HEK293 (cell line): ENCODE measurements at regions not wholly inside any gene's neighbourhood (a gene's known extent, or its start where the extent isn't known, plus 50 kb on each side); places are given as distances from the start of the nearest gene placed in this dataset.

Experiments used
- CTCF ChIA-PET: fragments of 350-600 bp; formaldehyde crosslinking; extraction: SDS; loops from one replicate; lab custom pipeline; 2021; ENCODE audit warnings: antibody characterized with exemption; lab: Yijun Ruan, JAX
- POLR2A ChIA-PET: fragments of 300-600 bp; formaldehyde crosslinking; extraction: SDS; loops from one replicate; lab custom pipeline; 2020; ENCODE audit warnings: antibody characterized with exemption, inconsistent platforms; lab: Yijun Ruan, JAX
- H3K27ac ChIP-seq: fragments of 200-500 bp; sonication (Bioruptor generic); 2 replicates; pipeline ENCODE4 v1.5.1; 2014; ENCODE audit warnings: low read depth, low read length, control low read depth, inconsistent platforms; ENCODE audit errors: extremely low read depth
- H3K36me3 ChIP-seq, 2 experiments: fragments of 200-500 bp in 1 of 2; sonication (Bioruptor generic) in 1 of 2; 1 replicate in 1 of 2; 2 replicates in 1 of 2; pipeline ENCODE4 v1.5.1; 2014 to 2017; ENCODE audit warnings: inconsistent platforms in 2 of 2, low read length in 2 of 2; ENCODE audit not compliant: control insufficient read depth in 2 of 2, insufficient read depth in 1 of 2
- H3K4me1 ChIP-seq: fragments of 200-500 bp; sonication (Bioruptor generic); 2 replicates; pipeline ENCODE4 v1.5.1; 2014; ENCODE audit warnings: mild to moderate bottlenecking, low read length, inconsistent platforms; ENCODE audit not compliant: control insufficient read depth, insufficient read depth
- H3K4me3 ChIP-seq: 2 replicates; pipeline ENCODE4 v1.5.1; 2011; ENCODE audit warnings: low read depth, mild to moderate bottlenecking, control low read depth, low read length, moderate library complexity
- H3K9me3 ChIP-seq: fragments of 200-500 bp; sonication (Bioruptor generic); 2 replicates; pipeline ENCODE4 v1.5.1; 2014; ENCODE audit warnings: low read depth, low read length, inconsistent platforms; ENCODE audit not compliant: control insufficient read depth, insufficient read depth
- GFI1B ChIP-seq: fragments of 450-650 bp; formaldehyde crosslinking; IDR thresholded peaks from 2 replicates; pipeline ENCODE4 v1.5.1; 2016; ENCODE audit warnings: missing biosample characterization, missing genetic modification characterization
- MZF1 ChIP-seq: fragments of 450-650 bp; formaldehyde crosslinking; IDR thresholded peaks from 2 replicates; pipeline ENCODE4 v1.5.1; 2017; ENCODE audit warnings: missing biosample characterization, missing genetic modification characterization, borderline replicate concordance
- OSR2 ChIP-seq: fragments of 450-650 bp; formaldehyde crosslinking; IDR thresholded peaks from 2 replicates; pipeline ENCODE4 v1.5.1; 2016; ENCODE audit warnings: missing biosample characterization, missing genetic modification characterization
- PATZ1 ChIP-seq: fragments of 450-650 bp; formaldehyde crosslinking; IDR thresholded peaks from 2 replicates; pipeline ENCODE4 v1.5.1; 2016; ENCODE audit warnings: missing biosample characterization, missing genetic modification characterization
- PBX3 ChIP-seq: sonication (generic); formaldehyde crosslinking; IDR thresholded peaks from 2 replicates; pipeline ENCODE4 v1.8.1; 2022; ENCODE audit warnings: mild to moderate bottlenecking, moderate library complexity, missing genetic modification reagents
- SP7 ChIP-seq: fragments of 450-650 bp; formaldehyde crosslinking; IDR thresholded peaks from 2 replicates; pipeline ENCODE4 v1.5.1; 2016; ENCODE audit warnings: missing biosample characterization, missing genetic modification characterization
- TCF7L2 ChIP-seq: IDR thresholded peaks from 2 replicates; pipeline ENCODE4 v1.6.1; 2011; ENCODE audit warnings: low read depth, mild to moderate bottlenecking, inconsistent platforms, low read length, moderate library complexity, borderline replicate concordance
- ZBTB11 ChIP-seq: fragments of 450-650 bp; formaldehyde crosslinking; conservative IDR thresholded peaks from 2 replicates; pipeline ENCODE4 v1.5.1; 2016; ENCODE audit warnings: low read depth, missing biosample characterization, missing genetic modification characterization
- ZBTB48 ChIP-seq: fragments of 450-650 bp; formaldehyde crosslinking; IDR thresholded peaks from 2 replicates; pipeline ENCODE4 v1.5.1; 2016; ENCODE audit warnings: missing biosample characterization, missing genetic modification characterization
- ZBTB6 ChIP-seq: fragments of 450-650 bp; formaldehyde crosslinking; IDR thresholded peaks from 2 replicates; pipeline ENCODE4 v1.5.1; 2017; ENCODE audit warnings: missing biosample characterization, missing genetic modification characterization
- ZBTB8A ChIP-seq: fragments of 450-650 bp; formaldehyde crosslinking; IDR thresholded peaks from 2 replicates; pipeline ENCODE4 v1.5.1; 2016; ENCODE audit warnings: missing biosample characterization, missing genetic modification characterization
- ZFHX2 ChIP-seq: fragments of 450-650 bp; formaldehyde crosslinking; conservative IDR thresholded peaks from 2 replicates; pipeline ENCODE4 v1.5.1; 2016; ENCODE audit warnings: missing biosample characterization, missing genetic modification characterization
- ZIC2 ChIP-seq: fragments of 450-650 bp; formaldehyde crosslinking; IDR thresholded peaks from 2 replicates; pipeline ENCODE4 v1.5.1; 2016; ENCODE audit warnings: missing biosample characterization, missing genetic modification characterization
- ZNF112 ChIP-seq: fragments of 450-650 bp; formaldehyde crosslinking; IDR thresholded peaks from 2 replicates; pipeline ENCODE4 v1.5.0; 2017; ENCODE audit warnings: missing biosample characterization, missing genetic modification characterization
- ZNF16 ChIP-seq: fragments of 450-650 bp; formaldehyde crosslinking; IDR thresholded peaks from 2 replicates; pipeline ENCODE4 v1.5.1; 2016; ENCODE audit warnings: low read depth, missing biosample characterization, missing genetic modification characterization
- ZNF274 ChIP-seq, 2 experiments: fragments of 200-500 bp in 1 of 2; fragments of 450-650 bp in 1 of 2; sonication (Bioruptor generic) in 1 of 2; formaldehyde crosslinking in 1 of 2; IDR thresholded peaks; 2 replicates each; pipeline versions ENCODE4 v1.5.1 to v1.6.1; 2014 to 2016; ENCODE audit warnings: borderline replicate concordance in 1 of 2, inconsistent platforms in 1 of 2, low read length in 1 of 2, missing biosample characterization in 1 of 2, missing genetic modification characterization in 1 of 2
- ZNF335 ChIP-seq: fragments of 450-650 bp; formaldehyde crosslinking; conservative IDR thresholded peaks from 2 replicates; pipeline ENCODE4 v1.5.1; 2016; ENCODE audit warnings: missing biosample characterization, missing genetic modification characterization
- ZNF433 ChIP-seq: fragments of 450-650 bp; formaldehyde crosslinking; IDR thresholded peaks from 2 replicates; pipeline ENCODE4 v1.5.1; 2016; ENCODE audit warnings: missing biosample characterization, missing genetic modification characterization, low read depth
- ZNF580 ChIP-seq: fragments of 450-650 bp; formaldehyde crosslinking; IDR thresholded peaks from 2 replicates; pipeline ENCODE4 v1.5.1; 2016; ENCODE audit warnings: missing biosample characterization, missing genetic modification characterization
- ZNF585B ChIP-seq: fragments of 450-650 bp; formaldehyde crosslinking; IDR thresholded peaks from 2 replicates; pipeline ENCODE4 v1.5.1; 2016; ENCODE audit warnings: missing biosample characterization, missing genetic modification characterization
- ZNF621 ChIP-seq: fragments of 450-650 bp; formaldehyde crosslinking; IDR thresholded peaks from 2 replicates; pipeline ENCODE4 v1.5.1; 2017; ENCODE audit warnings: missing biosample characterization, missing genetic modification characterization
- ZNF830 ChIP-seq: fragments of 450-650 bp; IDR thresholded peaks from 2 replicates; pipeline ENCODE4 v1.5.0; 2018; ENCODE audit warnings: missing biosample characterization, missing genetic modification characterization, low read depth, mild to moderate bottlenecking, moderate library complexity
- ZSCAN30 ChIP-seq: fragments of 450-650 bp; IDR thresholded peaks from 2 replicates; pipeline ENCODE4 v1.5.1; 2018; ENCODE audit warnings: missing biosample characterization, mild to moderate bottlenecking, missing genetic modification characterization, moderate library complexity

- POLR2A ChIA-PET = no interaction called here
Observed at GRCh38 chr1:47701283-47701682, 263.4 kb downstream of the FOXD2 start.

GRCh38 chr1:47701741-47702515, 264.1 kb downstream of the FOXD2 start:
- TF ChIP-seq SP7 (tag by site-specific recombination) (no peak), MZF1 (no peak), OSR2 (tag by site-specific recombination) (no peak), ZNF830 (tag by site-specific recombination) (no peak), ZBTB8A (tag by site-specific recombination) (no peak), ZNF274 (IDR thresholded peaks at IDR 0.05; ENCODE audit: low read length) (no peak), ZNF274 (tag by site-specific recombination; IDR thresholded peaks at IDR 0.05; ENCODE audit: borderline replicate concordance) (no peak), ZNF112 (no peak), ZNF585B (no peak), ZNF621 (tag by site-specific recombination) (no peak), ZSCAN30 (tag by site-specific recombination) (no peak), ZNF335 (tag by site-specific recombination) (no peak), ZFHX2 (tag by site-specific recombination) (no peak), ZBTB48 (tag by site-specific recombination) (no peak), ZBTB6 (no peak), ZNF433 (tag by site-specific recombination) (no peak), PBX3 (no peak), TCF7L2 (no peak), ZNF580 (tag by site-specific recombination) (no peak), PATZ1 (no peak), ZBTB11 (tag by site-specific recombination) (no peak)
- Histone ChIP-seq H3K4me1 (no peaks in the 10 kb centered on the region), H3K9me3 (no peaks in the 10 kb centered on the region), H3K27ac (no peak overlapping the region), H3K36me3 (no peaks in the 10 kb centered on the region), H3K4me3 (no peak overlapping the region)
- CTCF ChIA-PET = interaction anchor here (0.6 to 0.7 kb wide), 2 partner anchors 13 to 285 kb away, joined by 3 to 5 read pairs; no protein-coding TSS in a partner anchor
- POLR2A ChIA-PET = no interaction called here

More at GRCh38 chr1:47701283-47701682, 263.4 kb downstream of the FOXD2 start:
- no peaks in the 10 kb centered on the region; the same call in 1 of the 2 replicates for H3K4me1 ChIP-seq
- no peaks in the 10 kb centered on the region for H3K36me3 ChIP-seq
- H3K4me3 ChIP-seq = no peak overlapping the region
- CTCF ChIA-PET = interaction anchor here (0.6 to 0.7 kb wide), 3 partner anchors 13 to 284 kb away, joined by 3 to 5 read pairs (median 3); no protein-coding TSS in a partner anchor
- no peaks in the 10 kb centered on the region for H3K9me3 ChIP-seq
- H3K27ac ChIP-seq = no peak overlapping the region
- TF ChIP-seq GFI1B (tag by site-specific recombination) (no peak), OSR2 (tag by site-specific recombination) (peak; percentile 85), ZIC2 (tag by site-specific recombination) (peak; percentile 75), ZNF16 (tag by site-specific recombination) (no peak), TCF7L2 (peak; percentile 74; the same call in 1 of the 2 replicates)
